Colon (tissue), 2 donors: ENCODE measurements at regions not wholly inside any gene's neighbourhood (a gene's known extent, or its start where the extent isn't known, plus 50 kb on each side); places are given as distances from the start of the nearest gene placed in this dataset.
"Not testable (repeated sequence)": the region's sequence is repeated elsewhere in the genome, so short reads cannot be mapped to it uniquely, and the experiment has no call there.

Experiments used
- FAIRE-seq: peaks from 2 replicates; lab custom pipeline; 2012; peaks lifted over from hg19 to GRCh38; lab: Jason Lieb, UNC
- donor health status: control.
- donor health status: control.

- FAIRE-seq: no peak
Measured at GRCh38 chr10:131020775-131021174, 290.7 kb downstream of the TCERG1L start.

DNA sequence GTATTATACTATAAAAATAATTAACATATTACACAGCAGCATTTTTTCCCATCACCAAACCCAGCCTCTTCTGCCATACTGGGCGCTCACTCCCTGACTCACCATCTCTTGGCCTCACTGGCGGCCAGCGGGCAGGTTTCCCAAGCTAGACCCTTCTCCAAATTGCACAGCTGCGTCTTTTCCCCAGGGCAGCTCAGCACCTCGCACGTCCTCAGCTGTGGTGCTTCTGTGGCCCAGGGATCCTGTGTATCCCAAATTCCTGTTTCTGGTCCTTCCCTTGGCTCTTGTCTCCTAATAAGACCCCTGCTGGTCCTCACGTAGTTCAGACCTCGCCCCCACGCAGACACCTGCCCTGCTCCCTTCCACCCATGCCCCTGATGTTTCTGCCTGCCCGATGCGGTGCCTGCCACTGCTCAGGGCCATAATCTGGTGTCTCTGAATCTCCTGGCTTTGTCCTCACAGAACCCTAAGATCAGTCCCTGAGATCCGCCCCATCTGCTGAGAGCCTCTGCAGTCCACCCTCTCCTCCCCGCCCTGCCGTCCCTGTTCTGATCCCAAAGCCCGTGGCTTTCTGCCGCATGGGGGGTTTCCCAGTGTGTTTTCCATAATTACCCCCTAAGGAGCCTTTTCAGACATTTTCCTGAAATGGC is 290.1 kb downstream of the TCERG1L start:
- FAIRE-seq: no peak

DNA sequence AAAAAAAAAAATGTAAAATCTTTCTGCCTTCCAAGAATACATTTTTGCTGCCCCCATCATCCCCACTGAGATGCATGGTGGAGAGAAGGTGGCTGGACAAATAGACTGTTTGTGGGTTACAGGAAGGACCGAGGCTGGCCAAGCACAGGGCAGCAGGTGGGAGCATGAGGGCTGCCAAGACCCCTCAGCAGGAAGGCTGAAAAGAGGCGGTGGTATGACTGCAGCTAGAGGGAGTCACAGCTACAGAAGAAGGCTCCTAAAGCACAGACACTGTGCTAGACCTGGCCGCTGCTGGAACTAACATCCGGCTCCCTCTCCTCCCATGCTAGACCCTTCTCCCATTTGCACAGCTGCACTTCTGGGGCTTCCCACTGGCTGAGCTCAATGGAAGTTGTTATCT is 289.6 kb downstream of the TCERG1L start:
- no peak for FAIRE-seq

- no peak for FAIRE-seq
Measured at GRCh38 chr10:131022369-131022768, 289.2 kb downstream of the TCERG1L start.

DNA sequence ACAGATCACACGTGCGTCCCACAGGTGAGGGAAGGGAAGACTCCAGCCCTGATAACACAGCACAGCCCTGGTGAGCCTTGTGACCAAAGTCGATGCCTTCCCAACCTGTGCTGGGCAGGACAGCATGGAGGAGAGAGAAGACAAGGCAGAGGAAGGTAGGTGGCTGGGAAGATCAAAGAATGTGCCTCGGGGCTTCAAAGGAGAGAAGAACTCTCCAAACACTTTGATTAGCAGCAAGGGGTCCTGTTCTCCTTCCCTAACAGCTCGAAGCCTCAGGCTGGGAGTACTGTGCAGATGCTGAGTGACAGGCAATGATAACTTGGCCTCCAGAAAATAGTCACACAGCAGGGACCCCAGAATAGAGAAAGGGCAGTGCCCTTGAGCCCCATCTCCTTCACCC is 288.5 kb downstream of the TCERG1L start:
- no peak for FAIRE-seq

- FAIRE-seq: no peak
Measured at GRCh38 chr10:131024259-131025131, 287.0 kb downstream of the TCERG1L start.

GRCh38 chr10:131025333-131025732 is 286.2 kb downstream of the TCERG1L start:
- no peak for FAIRE-seq

DNA sequence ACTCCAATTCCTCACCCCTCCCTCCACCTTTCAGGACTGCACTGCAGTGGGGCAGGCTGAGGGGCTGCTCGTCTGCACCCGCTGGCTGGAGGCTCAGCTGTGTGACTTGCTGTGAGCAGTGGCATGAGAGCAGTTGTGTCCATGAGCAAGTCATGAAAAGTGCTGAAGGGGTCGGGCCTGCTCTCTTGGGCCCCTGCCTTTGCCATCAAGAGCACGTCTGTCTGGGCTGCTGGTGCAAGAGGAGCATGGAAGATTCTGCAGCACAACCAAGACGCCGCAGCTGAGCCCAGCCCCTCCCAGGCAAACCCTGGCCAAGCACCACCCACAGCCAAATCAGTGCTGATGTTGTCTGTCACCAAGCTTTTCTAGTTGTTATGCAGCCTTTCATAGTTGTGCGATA is 284.3 kb downstream of the TCERG1L start:
- FAIRE-seq: no peak

GRCh38 chr10:131031346-131031745 is 280.2 kb downstream of the TCERG1L start:
- FAIRE-seq: no peak

DNA sequence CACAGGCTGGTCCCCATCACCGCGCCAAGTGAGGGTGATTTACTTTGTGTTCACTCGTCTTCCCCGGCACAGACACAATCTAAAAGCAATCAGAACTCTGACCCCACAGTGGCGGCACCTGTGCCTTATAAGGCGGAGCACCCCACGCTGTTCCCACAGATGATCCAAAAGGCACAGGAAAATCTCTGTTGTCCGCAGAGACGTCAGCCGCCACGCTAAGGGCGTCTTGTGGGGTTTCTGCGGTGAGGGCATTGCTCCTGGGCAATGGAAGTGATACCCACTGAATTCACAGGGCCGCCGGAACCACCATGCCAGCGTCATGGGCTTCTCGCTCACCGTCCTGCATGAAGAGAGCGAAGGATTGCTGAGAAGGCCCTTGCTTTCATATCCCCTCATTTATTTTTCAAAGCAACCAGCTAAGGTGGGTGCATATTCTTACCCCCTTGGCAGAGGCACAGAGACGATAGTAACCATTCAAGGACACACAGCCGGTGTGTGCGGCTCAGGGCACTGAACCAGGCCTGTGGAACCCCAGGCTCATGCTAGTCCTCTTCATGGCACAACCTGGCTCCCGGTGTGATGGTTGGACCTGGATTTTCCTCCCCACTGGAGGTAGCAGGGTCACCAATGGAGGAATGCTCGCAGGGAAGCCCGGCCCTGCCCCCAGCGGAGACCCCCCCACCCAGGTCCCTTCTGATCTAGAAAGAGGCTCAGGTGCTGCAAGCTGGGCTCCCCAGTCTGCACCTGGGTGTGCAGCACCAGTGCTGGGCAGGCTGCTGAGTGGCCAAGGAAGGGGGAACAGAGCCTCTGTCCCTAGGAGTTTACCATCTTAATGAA is 279.0 kb downstream of the TCERG1L start:
- FAIRE-seq: no peak

- no peak for FAIRE-seq
Measured at GRCh38 chr10:131033166-131034085, 278.1 kb downstream of the TCERG1L start.

DNA sequence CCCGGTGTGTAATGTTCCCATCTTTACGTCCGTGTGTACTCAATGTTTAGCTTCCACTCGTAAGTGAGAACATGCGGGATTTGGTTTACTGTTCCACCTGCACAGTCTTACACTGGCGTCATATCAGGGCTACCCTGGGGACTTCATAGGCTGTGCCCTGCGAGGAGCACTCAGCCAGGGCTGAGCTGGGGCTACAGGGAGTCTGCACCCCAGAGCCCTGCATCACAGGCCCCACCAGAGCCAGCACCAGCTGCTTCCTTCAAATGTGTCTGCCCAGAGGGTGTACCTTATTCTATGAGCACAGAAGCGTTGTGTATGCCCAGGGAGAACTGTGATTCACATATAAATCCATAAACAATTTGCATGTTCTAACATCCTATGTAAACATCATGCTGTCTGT is 277.1 kb downstream of the TCERG1L start:
- FAIRE-seq: no peak

DNA sequence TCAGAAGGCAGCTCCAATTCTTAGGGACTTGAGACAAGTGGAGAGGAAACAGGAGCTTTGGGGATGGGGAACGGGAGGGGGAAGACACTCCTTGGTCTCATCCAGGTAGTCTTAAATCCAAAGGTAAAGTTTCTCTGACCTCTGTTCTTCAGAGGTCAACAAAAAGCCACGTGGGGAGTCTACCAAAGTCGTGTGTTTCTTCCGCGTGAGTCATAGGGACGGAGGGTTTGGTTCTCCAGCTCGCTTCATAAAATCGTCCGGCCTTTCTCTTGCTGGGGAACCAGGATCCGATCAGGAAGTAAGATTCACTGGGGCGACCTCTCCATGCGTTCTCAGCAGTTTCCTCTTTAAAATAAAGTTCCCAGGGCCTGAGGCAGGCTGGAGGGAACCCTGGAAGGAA is 275.7 kb downstream of the TCERG1L start:
- FAIRE-seq: no peak

GRCh38 chr10:131038056-131038455 is 273.5 kb downstream of the TCERG1L start:
- no peak for FAIRE-seq

- FAIRE-seq: no peak
Measured at GRCh38 chr10:131041031-131041430, 270.5 kb downstream of the TCERG1L start.

DNA sequence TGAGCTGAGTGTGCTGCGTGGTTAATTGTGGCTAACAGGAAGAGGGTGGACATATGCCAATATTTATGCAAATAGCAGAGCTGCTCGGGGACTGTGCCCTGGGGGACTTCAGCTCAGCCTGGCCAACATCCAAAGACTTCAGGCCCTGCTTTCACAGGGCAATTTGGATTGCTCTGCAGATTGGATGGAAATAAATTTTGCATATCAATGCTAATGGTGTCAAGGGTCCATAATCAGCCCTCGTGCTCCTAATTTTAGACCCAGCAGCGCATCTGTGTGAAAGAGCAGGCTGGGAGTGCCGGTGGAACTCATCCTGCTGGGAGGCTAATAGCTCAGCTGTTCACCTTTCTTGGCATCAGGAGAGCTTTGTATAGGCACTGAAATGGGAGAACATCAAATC is 270.1 kb downstream of the TCERG1L start:
- no peak for FAIRE-seq

DNA sequence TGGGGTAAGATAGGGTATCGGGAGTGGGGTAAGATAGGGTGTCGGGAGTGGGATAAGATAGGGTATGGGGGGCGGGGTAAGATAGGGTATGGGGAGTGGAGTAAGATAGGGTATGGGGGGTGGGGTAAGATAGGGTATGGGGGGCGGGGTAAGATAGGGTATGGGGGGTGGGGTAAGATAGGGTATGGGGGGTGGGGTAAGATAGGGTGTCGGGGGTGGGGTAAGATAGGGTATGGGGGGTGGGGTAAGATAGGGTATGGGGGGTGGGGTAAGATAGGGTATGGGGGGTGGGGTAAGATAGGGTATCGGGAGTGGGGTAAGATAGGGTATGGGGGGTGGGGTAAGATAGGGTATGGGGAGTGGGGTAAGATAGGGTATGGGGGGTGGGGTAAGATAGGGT is 269.5 kb downstream of the TCERG1L start:
- not testable (repeated sequence) for FAIRE-seq
